H1 (cell line): ENCODE measurements at regions not wholly inside any gene's neighbourhood (a gene's known extent, or its start where the extent isn't known, plus 50 kb on each side); places are given as distances from the start of the nearest gene placed in this dataset.

Source experiments
- CEBPB ChIP-seq: IDR thresholded peaks from 2 replicates; pipeline ENCODE4 v1.6.1; 2012; ENCODE audit warnings: low read depth, low read length
- CHD7 ChIP-seq: fragments of 300-600 bp; sonication (generic); IDR thresholded peaks from 2 replicates; pipeline ENCODE4 v1.7.1; 2012; ENCODE audit warnings: low read length, moderate library complexity, mild to moderate bottlenecking, inconsistent platforms; ENCODE audit not compliant: insufficient replicate concordance

- TF ChIP-seq CHD7 (no peak), CEBPB (no peak)
These were observed 380.0 kb upstream of the GJE1 start (continued) for GRCh38 chr6:141752677-141753076.
